ENCODE measurements at regions not wholly inside any gene's neighbourhood (a gene's known extent, or its start where the extent isn't known, plus 50 kb on each side); places are given as distances from the start of the nearest gene placed in this dataset.

- Histone ChIP-seq H4K91ac (ENCODE audit: insufficient read depth, low read depth, low read length) (no peak overlapping the region), H3K36me3 (ENCODE audit: control insufficient read depth, insufficient read depth, low read length) (no peaks in the 10 kb centered on the region), H3K9me1 (ENCODE audit: insufficient read depth, low read length) (no peaks in the 10 kb centered on the region), H3K27me3 (ENCODE audit: control insufficient read depth, insufficient read depth, low read length) (no peaks in the 10 kb centered on the region), H3K79me1 (ENCODE audit: low read depth in 1 of 2, low read length in 2 of 2) (no peaks in the 10 kb centered on the region), H2BK15ac (ENCODE audit: low read depth, low read length) (no peak overlapping the region), H2AFZ (replicated peaks; ENCODE audit: low read length, poor library complexity) (no peak overlapping the region), H3K4me3 (ENCODE audit: insufficient read depth, low read depth, low read length) (no peak overlapping the region), H4K5ac (ENCODE audit: low read depth, low read length) (no peak overlapping the region), H2AK5ac (ENCODE audit: low read depth, low read length) (no peak overlapping the region), H3K23ac (ENCODE audit: low read depth, low read length) (no peak overlapping the region), H4K8ac (ENCODE audit: low read depth in 2 of 2, low read length in 2 of 2) (no peak overlapping the region), H2BK5ac (ENCODE audit: low read depth, low read length, poor library complexity, severe bottlenecking) (no peak overlapping the region), H2BK120ac (ENCODE audit: low read depth, low read length) (no peak overlapping the region), H3K18ac (ENCODE audit: low read depth, low read length) (no peak overlapping the region), H3K14ac (replicated peaks; ENCODE audit: low read depth, low read length) (no peak overlapping the region), H3K27ac (ENCODE audit: insufficient read depth, low read length) (no peak overlapping the region), H3K4ac (ENCODE audit: low read depth, low read length) (no peak overlapping the region), H3K4me2 (ENCODE audit: low read depth, low read length) (no peak overlapping the region), H2BK20ac (ENCODE audit: low read depth, low read length) (no peak overlapping the region), H3K9me3 (ENCODE audit: control insufficient read depth, insufficient read depth, low read length) (peaks cover 15% of the 10 kb centered on the region; the same call in 1 of the 2 replicates), H2AK9ac (replicated peaks; ENCODE audit: low read depth, low read length, poor library complexity) (no peak overlapping the region), H4K20me1 (ENCODE audit: insufficient read depth, low read length) (no peaks in the 10 kb centered on the region), H3K4me1 (ENCODE audit: control insufficient read depth, insufficient read depth, low read length) (no peaks in the 10 kb centered on the region), H3K56ac (ENCODE audit: extremely low read depth, insufficient read depth, low read length) (no peak overlapping the region), H3K9ac (ENCODE audit: low read depth, low read length) (no peak overlapping the region)
- CTCF ChIA-PET = no interaction called here
- in situ Hi-C loops (cut with MboI; ENCODE audit: low sequenced_read_pairs) = no loop called here
- POLR2A ChIA-PET (ENCODE audit: unreplicated experiment) = no interaction called here
- DNase-seq = no peak
- ATAC-seq (ENCODE audit: low read depth) = no peak
- no peak for TF ChIP-seq CHD1 (IDR thresholded peaks at IDR 0.05; ENCODE audit: low read depth, low read length)
- TF ChIP-seq ELK1 (IDR thresholded peaks at IDR 0.05; ENCODE audit: borderline replicate concordance, low read depth, low read length) = no peak
- no peak for TF ChIP-seq SMC3 (IDR thresholded peaks at IDR 0.05; ENCODE audit: low read depth, low read length)
- no peak for TF ChIP-seq CTCF (conservative IDR thresholded peaks at IDR 0.05; ENCODE audit: low read depth, low read length)
- TF ChIP-seq CEBPB (IDR thresholded peaks at IDR 0.05; ENCODE audit: low read depth, low read length) = no peak
- TF ChIP-seq RCOR1 (IDR thresholded peaks at IDR 0.05; ENCODE audit: insufficient replicate concordance, low read length) = no peak
- no peak for TF ChIP-seq BHLHE40 (IDR thresholded peaks at IDR 0.05; ENCODE audit: low read depth, low read length)
- no peak for TF ChIP-seq USF2 (IDR thresholded peaks at IDR 0.05; ENCODE audit: low read depth, low read length)
- no peak for TF ChIP-seq RAD21 (IDR thresholded peaks at IDR 0.05; ENCODE audit: low read length)
- TF ChIP-seq MAFK (IDR thresholded peaks at IDR 0.05; ENCODE audit: low read depth, low read length) = no peak
- no peak for TF ChIP-seq RFX5 (IDR thresholded peaks at IDR 0.05; ENCODE audit: low read depth, low read length)
- no peak for TF ChIP-seq MXI1 (IDR thresholded peaks at IDR 0.05; ENCODE audit: borderline replicate concordance, low read depth, low read length)
- no peak for TF ChIP-seq FOS (IDR thresholded peaks at IDR 0.05; ENCODE audit: low read depth, low read length)
- no peak for TF ChIP-seq MAZ (IDR thresholded peaks at IDR 0.05; ENCODE audit: borderline replicate concordance, low read depth, low read length)
- WGBS, 2 experiments (ENCODE audit: extremely low coverage in 2 of 2, insufficient read length in 1 of 2) = 33% methylated on average over 1 of the region's 1 CpG; no CpG with 5 or more reads in 1 of the 2 experiments
- no TSS peak for BruUV-seq (replicated peaks)
- dilution Hi-C loops (cut with HindIII; ENCODE audit: low sequenced_read_pairs, unreplicated experiment) = no loop called here
- intact Hi-C loops (cut with micrococcal nuclease) = no loop called here
These were observed 196.4 kb upstream of the VSTM2A start for GRCh38 chr7:54345746-54346145.
